Coronary artery (tissue), 2 donors: ENCODE measurements at regions not wholly inside any gene's neighbourhood (a gene's known extent, or its start where the extent isn't known, plus 50 kb on each side); places are given as distances from the start of the nearest gene placed in this dataset.
"Not testable (repeated sequence)": the region's sequence is repeated elsewhere in the genome, so short reads cannot be mapped to it uniquely, and the experiment has no call there.

ENCODE experiments used
- DNase-seq: peaks from one replicate; pipeline ENCODE4 v3.0.0-alpha.2; 2017; ENCODE audit warnings: low spot score
- H3K27ac ChIP-seq, 2 donors: fragments of 200-600 bp; sonication (generic); one replicate each; pipeline ENCODE4 v1.5.1; 2016 to 2019
- H3K4me3 ChIP-seq: fragments of 200-600 bp; sonication (generic); 2 replicates; pipeline ENCODE4 v1.5.1; 2016; ENCODE audit warnings: mild to moderate bottlenecking, moderate library complexity
- CTCF ChIP-seq: fragments of 200-600 bp; sonication (generic); IDR thresholded peaks from one replicate; pipeline ENCODE4 v1.5.1; 2019; ENCODE audit warnings: antibody characterized with exemption

GRCh38 chr4:26009502-26009901 is 95.5 kb downstream of the SMIM20 start:
- Histone ChIP-seq H3K4me3 (no peak overlapping the region), H3K27ac (no peak overlapping the region)
- TF ChIP-seq CTCF, result no peak
- DNase-seq, result no peak

GRCh38 chr4:26010304-26010703 is 96.3 kb downstream of the SMIM20 start:
- no peak overlapping the region for H3K27ac ChIP-seq
- TF ChIP-seq CTCF, result no peak
- no peak for DNase-seq
- no peak overlapping the region for H3K4me3 ChIP-seq

GRCh38 chr4:26013629-26014028 is 99.6 kb downstream of the SMIM20 start:
- no peak for TF ChIP-seq CTCF
- no peak for DNase-seq
- H3K27ac ChIP-seq, result no peak overlapping the region

GRCh38 chr4:26015133-26015651 is 101.2 kb downstream of the SMIM20 start:
- Histone ChIP-seq H3K27ac (peak overlapping the region in 1 of 2 donors; percentile 62), H3K4me3 (no peak overlapping the region)
- no peak for TF ChIP-seq CTCF
- peak; percentile 85 for DNase-seq

More at GRCh38 chr4:26013629-26014028, 99.6 kb downstream of the SMIM20 start:
- no peak overlapping the region for H3K4me3 ChIP-seq

GRCh38 chr4:26015906-26016305 is 101.9 kb downstream of the SMIM20 start:
- no peak for TF ChIP-seq CTCF
- DNase-seq, result peak; percentile 45
- Histone ChIP-seq H3K4me3 (no peak overlapping the region), H3K27ac (peak overlapping the region in 1 of 2 donors; percentile 62)

- no peak for TF ChIP-seq CTCF
- DNase-seq, result no peak
- Histone ChIP-seq H3K27ac (no peak overlapping the region), H3K4me3 (no peak overlapping the region)
These were observed 103.5 kb downstream of the SMIM20 start for GRCh38 chr4:26017531-26017930.

- DNase-seq, H3K4me3 ChIP-seq, H3K27ac ChIP-seq: not testable (repeated sequence)
These were observed 104.1 kb downstream of the SMIM20 start for GRCh38 chr4:26017961-26018700.
